Type B pancreatic cell (in vitro differentiated cells): ENCODE measurements at regions not wholly inside any gene's neighbourhood (a gene's known extent, or its start where the extent isn't known, plus 50 kb on each side); places are given as distances from the start of the nearest gene placed in this dataset.

ENCODE experiments used
- DNase-seq: peaks from one replicate; pipeline ENCODE4 v3.0.0; 2021; ENCODE audit warnings: mixed read lengths; ENCODE audit not compliant: unreplicated experiment; ENCODE audit errors: extremely low spot score
- H3K27ac Mint-ChIP-seq: 2 replicates; pipeline ENCODE4 v1.8.0; 2021; ENCODE audit warnings: mild to moderate bottlenecking, mixed read lengths
- H3K27me3 Mint-ChIP-seq: 2 replicates; pipeline ENCODE4 v1.8.0; 2021; ENCODE audit warnings: mixed read lengths
- H3K36me3 Mint-ChIP-seq: 2 replicates; pipeline ENCODE4 v1.8.0; 2021; ENCODE audit warnings: mixed read lengths
- H3K4me1 Mint-ChIP-seq: one replicate; pipeline ENCODE4 v1.8.0; 2021; ENCODE audit warnings: mixed read lengths; ENCODE audit not compliant: unreplicated experiment
- H3K4me3 Mint-ChIP-seq: 2 replicates; pipeline ENCODE4 v1.8.0; 2021; ENCODE audit warnings: mild to moderate bottlenecking, mixed read lengths
- H3K9me3 Mint-ChIP-seq: 2 replicates; pipeline ENCODE4 v1.8.0; 2021; ENCODE audit warnings: mixed read lengths
- TF ChIP-seq, protein P1 (sequence below): fragments of 200-600 bp; sonication (generic); conservative IDR thresholded peaks from 2 replicates; pipeline ENCODE4 v1.5.0; 2021; ENCODE audit warnings: antibody characterized with exemption, mild to moderate bottlenecking

DNA sequence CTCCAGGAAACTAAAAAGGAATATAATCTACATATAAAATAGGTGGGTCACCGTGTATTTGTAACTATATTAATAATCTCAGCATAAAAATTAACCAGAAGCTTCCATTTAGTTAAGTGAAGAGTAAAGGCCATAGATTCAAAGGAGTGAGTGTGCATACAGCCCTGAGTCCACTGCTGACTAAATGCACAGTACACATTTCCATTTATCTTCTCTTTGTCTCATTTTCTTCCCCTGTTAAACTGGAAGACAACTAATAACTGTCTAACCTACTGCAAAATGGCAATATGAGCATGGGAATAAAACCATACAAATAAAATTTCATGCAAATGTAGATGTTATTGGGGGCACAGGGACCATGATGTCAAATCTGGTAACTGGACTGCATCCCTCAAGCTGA, 59.9 kb upstream of the DAB2 start:
- no peaks in the 10 kb centered on the region for H3K36me3 Mint-ChIP-seq
- H3K9me3 Mint-ChIP-seq = no peaks in the 10 kb centered on the region
- TF ChIP-seq, protein P1, sequence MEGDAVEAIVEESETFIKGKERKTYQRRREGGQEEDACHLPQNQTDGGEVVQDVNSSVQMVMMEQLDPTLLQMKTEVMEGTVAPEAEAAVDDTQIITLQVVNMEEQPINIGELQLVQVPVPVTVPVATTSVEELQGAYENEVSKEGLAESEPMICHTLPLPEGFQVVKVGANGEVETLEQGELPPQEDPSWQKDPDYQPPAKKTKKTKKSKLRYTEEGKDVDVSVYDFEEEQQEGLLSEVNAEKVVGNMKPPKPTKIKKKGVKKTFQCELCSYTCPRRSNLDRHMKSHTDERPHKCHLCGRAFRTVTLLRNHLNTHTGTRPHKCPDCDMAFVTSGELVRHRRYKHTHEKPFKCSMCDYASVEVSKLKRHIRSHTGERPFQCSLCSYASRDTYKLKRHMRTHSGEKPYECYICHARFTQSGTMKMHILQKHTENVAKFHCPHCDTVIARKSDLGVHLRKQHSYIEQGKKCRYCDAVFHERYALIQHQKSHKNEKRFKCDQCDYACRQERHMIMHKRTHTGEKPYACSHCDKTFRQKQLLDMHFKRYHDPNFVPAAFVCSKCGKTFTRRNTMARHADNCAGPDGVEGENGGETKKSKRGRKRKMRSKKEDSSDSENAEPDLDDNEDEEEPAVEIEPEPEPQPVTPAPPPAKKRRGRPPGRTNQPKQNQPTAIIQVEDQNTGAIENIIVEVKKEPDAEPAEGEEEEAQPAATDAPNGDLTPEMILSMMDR = no peak
- peaks cover 29% of the 10 kb centered on the region for H3K4me1 Mint-ChIP-seq
- no peaks in the 10 kb centered on the region for H3K27me3 Mint-ChIP-seq
- peak overlapping the region; percentile 47 for H3K27ac Mint-ChIP-seq
- DNase-seq = no peak
- peak overlapping the region; percentile 35 for H3K4me3 Mint-ChIP-seq

- H3K4me3 Mint-ChIP-seq = no peak overlapping the region
- TF ChIP-seq, protein P1 = no peak
- peaks cover 37% of the 10 kb centered on the region for H3K4me1 Mint-ChIP-seq
- H3K27ac Mint-ChIP-seq = no peak overlapping the region
- H3K27me3 Mint-ChIP-seq = peaks cover 4% of the 10 kb centered on the region
- H3K36me3 Mint-ChIP-seq = no peaks in the 10 kb centered on the region
- DNase-seq = no peak
- no peaks in the 10 kb centered on the region for H3K9me3 Mint-ChIP-seq
Measured at GRCh38 chr5:39482098-39482497, 57.3 kb upstream of the DAB2 start.

GRCh38 chr5:39479537-39479936, 54.8 kb upstream of the DAB2 start:
- Mint-ChIP-seq H3K4me1 (peaks cover 43% of the 10 kb centered on the region), H3K9me3 (no peaks in the 10 kb centered on the region), H3K27ac (no peak overlapping the region), H3K27me3 (peaks cover 4% of the 10 kb centered on the region), H3K4me3 (no peak overlapping the region), H3K36me3 (no peaks in the 10 kb centered on the region)
- TF ChIP-seq, protein P1 = no peak
- no peak for DNase-seq

DNA sequence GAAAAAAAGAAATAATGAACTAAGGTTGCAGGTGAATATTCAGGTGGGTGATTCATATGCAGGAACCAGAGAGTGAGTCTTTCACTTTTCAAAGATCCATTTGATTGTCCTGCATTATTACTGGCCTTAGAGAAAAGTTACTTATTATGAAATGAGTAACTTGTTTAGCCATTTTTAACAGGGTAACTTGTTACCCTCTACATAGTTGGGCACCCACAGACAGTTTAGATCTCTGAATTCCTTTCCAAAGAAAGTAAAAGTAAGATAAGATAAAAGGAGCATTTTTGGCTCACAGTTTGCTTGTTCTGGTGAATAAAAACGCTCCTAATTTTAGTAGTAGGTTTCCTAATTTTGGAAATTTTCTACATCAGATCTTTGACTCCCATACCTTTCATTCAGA, 54.1 kb upstream of the DAB2 start:
- Mint-ChIP-seq H3K27me3 (peaks cover 4% of the 10 kb centered on the region), H3K4me1 (peaks cover 42% of the 10 kb centered on the region), H3K4me3 (no peak overlapping the region), H3K9me3 (no peaks in the 10 kb centered on the region), H3K36me3 (no peaks in the 10 kb centered on the region), H3K27ac (no peak overlapping the region)
- DNase-seq = no peak
- TF ChIP-seq, protein P1 = no peak

DNA sequence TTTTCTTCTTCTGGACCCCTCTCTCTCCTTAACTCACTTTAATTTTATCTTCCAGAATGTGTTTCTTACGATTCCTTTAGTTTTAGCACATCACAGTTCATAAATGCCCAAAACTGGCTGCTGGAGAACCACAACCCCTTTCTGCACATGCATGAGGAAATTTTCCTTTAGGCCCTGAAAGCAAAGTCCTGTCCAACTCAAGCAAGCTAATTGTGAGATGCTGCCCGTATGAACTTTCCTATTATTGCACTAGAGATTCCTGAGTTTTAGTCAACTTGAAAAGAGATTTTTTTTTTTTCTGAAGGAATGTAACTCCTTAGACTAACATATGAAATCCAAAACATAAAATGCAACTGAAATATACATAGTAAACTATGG, 52.1 kb upstream of the DAB2 start:
- Mint-ChIP-seq H3K4me1 (peaks cover 36% of the 10 kb centered on the region), H3K27me3 (peaks cover 4% of the 10 kb centered on the region), H3K36me3 (no peaks in the 10 kb centered on the region), H3K27ac (no peak overlapping the region), H3K9me3 (no peaks in the 10 kb centered on the region), H3K4me3 (no peak overlapping the region)
- TF ChIP-seq, protein P1 = no peak
- no peak for DNase-seq
